Epithelial cell of prostate (primary cell): ENCODE measurements at regions not wholly inside any gene's neighbourhood (a gene's known extent, or its start where the extent isn't known, plus 50 kb on each side); places are given as distances from the start of the nearest gene placed in this dataset.

Source experiments
- DNase-seq: peaks from one replicate; pipeline ENCODE4 v3.0.0-alpha.2; 2011; ENCODE audit warnings: low read depth, low spot score
- H3K27ac ChIP-seq: fragments of 450-650 bp; 2 replicates; pipeline ENCODE4 v1.5.1; 2017; ENCODE audit warnings: mild to moderate bottlenecking

GRCh38 chr3:44175070-44175469 is 66.6 kb upstream of the TOPAZ1 start:
- no peak for DNase-seq
- H3K27ac ChIP-seq = no peak overlapping the region

DNA sequence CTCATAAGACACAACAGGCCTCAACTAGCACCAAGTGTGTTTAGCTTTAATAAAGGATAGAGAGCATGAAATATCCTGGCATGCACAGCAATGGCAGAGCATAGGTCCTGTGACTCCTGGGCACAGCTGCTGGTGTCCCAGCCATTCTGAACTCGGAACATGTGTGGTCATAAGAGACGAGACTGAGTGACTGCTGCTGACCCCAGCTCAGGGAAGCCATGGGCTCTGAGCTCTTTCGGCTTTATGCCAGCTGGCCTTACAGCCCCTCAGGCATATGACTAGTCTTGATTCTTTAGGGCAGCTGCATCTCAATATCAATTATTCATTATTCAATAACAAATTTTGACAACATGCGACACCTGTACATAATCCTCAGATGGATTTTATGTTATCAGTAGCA is 62.4 kb upstream of the TOPAZ1 start:
- DNase-seq = no peak
- no peak overlapping the region for H3K27ac ChIP-seq

- no peak overlapping the region for H3K27ac ChIP-seq
- no peak for DNase-seq
Observed at GRCh38 chr3:44184319-44184953, 57.2 kb upstream of the TOPAZ1 start.

- no peak overlapping the region for H3K27ac ChIP-seq
- no peak for DNase-seq
Observed at GRCh38 chr3:44185396-44185915, 56.2 kb upstream of the TOPAZ1 start.

GRCh38 chr3:44186111-44186672 is 55.5 kb upstream of the TOPAZ1 start:
- no peak overlapping the region for H3K27ac ChIP-seq
- DNase-seq = no peak

DNA sequence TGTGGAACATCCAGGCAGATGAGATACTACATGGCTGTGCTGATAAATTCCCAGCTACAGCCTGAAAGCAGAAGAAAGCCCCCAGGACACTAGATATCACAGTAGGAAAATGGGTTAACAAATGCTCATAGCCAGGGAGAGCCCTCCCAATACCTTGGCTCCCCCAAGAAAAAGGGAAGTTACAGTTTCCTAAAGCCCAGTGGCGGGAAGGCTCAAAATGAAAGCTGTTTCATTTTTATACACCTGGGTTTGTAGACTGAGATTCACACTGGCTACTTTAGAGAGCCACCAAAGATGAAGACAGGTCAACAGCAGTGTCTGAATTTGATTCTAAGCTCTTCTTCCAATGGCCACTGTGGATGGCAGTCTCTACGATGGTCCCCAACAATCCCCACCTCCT is 55.0 kb upstream of the TOPAZ1 start:
- no peak for DNase-seq

More for the DNA sequence above, 55.0 kb upstream of the TOPAZ1 start:
- no peak overlapping the region for H3K27ac ChIP-seq
